GM18861 (cell line): ENCODE measurements at regions not wholly inside any gene's neighbourhood (a gene's known extent, or its start where the extent isn't known, plus 50 kb on each side); places are given as distances from the start of the nearest gene placed in this dataset.

Source experiments
- ATAC-seq: cut with Tn5 transposase; IDR thresholded peaks from one replicate; pipeline ENCODE4 v1.9.1; 2021; ENCODE audit not compliant: unreplicated experiment

- no peak for ATAC-seq
Measured at GRCh38 chr15:93180656-93181055, 91.6 kb upstream of the RGMA start.

GRCh38 chr15:93180128-93180527 lies 91.1 kb upstream of the RGMA start:
- ATAC-seq, result no peak

- ATAC-seq, result no peak
Measured at GRCh38 chr15:93179700-93180102, 90.7 kb upstream of the RGMA start.

GRCh38 chr15:93179072-93179471 lies 90.1 kb upstream of the RGMA start:
- ATAC-seq, result no peak

- ATAC-seq, result no peak
Measured at GRCh38 chr15:93178371-93178770, 89.4 kb upstream of the RGMA start.

GRCh38 chr15:93176065-93176464 lies 87.1 kb upstream of the RGMA start:
- ATAC-seq, result no peak

GRCh38 chr15:93174836-93175235 lies 85.8 kb upstream of the RGMA start:
- ATAC-seq, result no peak

GRCh38 chr15:93173369-93173768 lies 84.4 kb upstream of the RGMA start:
- no peak for ATAC-seq

- no peak for ATAC-seq
Measured at GRCh38 chr15:93171476-93171875, 82.5 kb upstream of the RGMA start.

DNA sequence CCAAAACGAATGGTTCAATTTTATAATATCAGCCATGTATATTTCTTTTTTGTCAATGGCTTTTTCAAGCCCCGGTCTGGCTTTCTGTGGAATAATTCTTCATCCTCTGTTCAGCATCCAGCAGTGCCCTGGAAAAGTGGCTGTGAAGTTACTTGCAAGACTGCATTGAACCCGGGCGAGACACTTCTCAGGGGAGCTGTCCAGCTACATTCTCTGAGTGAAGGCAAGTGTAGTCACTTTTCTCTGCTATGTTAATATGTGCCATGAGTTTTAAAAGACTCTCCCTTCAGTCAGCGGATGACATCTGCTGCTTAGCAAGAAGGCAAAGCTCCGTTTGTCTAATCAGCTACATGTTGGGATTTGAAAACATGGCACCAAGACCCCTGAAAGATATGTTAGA lies 81.3 kb upstream of the RGMA start:
- no peak for ATAC-seq

DNA sequence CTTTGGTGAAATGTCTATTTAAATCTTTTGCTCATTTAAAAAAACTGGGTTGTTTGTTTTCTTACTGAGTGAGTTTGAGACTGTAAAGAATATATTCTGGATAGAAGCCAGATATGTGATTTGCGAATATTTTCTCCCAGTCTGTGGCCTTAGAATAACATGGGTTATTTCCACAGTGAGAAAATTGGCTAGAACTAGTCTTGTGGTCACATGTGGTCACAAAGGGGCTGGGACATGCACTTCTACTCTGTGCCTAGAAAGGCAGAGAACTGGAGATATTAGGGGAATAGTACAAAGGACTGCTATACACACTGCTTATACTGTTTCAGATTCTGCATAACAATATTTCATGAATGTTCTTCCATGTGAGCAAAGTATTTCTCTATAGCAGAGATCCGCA lies 79.9 kb upstream of the RGMA start:
- no peak for ATAC-seq

- no peak for ATAC-seq
Measured at GRCh38 chr15:93167291-93167690, 78.3 kb upstream of the RGMA start.

GRCh38 chr15:93166675-93167074 lies 77.7 kb upstream of the RGMA start:
- ATAC-seq, result no peak

GRCh38 chr15:93165734-93166470 lies 76.9 kb upstream of the RGMA start:
- ATAC-seq, result no peak

DNA sequence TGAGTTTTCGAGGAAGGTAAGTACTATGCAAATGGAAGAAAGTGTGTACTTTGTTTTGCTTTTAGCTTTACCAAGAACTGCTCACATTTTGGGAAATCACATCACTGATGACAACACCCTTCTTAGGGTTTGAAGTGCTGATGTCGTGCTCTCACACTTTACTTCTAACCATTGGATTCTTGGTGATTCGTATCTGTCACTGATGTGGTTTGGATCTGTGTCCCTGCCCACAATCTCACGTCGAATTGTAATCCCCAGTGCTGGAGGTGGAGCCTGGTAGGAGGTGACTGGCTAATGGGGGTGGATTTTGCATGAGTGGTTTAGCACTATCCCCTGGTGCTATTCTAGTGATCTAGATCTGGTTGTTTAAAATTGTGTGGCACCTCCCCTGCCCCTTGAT lies 75.4 kb upstream of the RGMA start:
- ATAC-seq, result no peak

DNA sequence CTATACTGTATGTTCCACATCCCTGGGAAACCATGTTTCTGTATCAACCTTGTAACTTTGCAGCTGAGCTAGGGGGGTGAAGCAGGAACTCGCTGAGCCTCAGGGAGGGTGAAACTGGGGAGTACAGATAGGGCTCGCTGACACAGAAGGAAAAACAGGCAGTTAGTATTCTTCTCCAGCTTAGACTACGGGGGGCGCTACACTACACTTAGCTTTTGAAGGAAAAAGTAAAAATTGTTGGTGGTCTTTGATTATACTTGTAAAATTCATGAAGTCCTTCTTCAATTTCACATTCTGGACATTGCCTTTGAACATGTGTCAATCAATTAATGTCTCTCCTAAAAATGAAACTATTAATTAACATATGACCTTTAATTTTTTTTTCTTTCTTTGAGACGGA lies 73.5 kb upstream of the RGMA start:
- ATAC-seq, result no peak

DNA sequence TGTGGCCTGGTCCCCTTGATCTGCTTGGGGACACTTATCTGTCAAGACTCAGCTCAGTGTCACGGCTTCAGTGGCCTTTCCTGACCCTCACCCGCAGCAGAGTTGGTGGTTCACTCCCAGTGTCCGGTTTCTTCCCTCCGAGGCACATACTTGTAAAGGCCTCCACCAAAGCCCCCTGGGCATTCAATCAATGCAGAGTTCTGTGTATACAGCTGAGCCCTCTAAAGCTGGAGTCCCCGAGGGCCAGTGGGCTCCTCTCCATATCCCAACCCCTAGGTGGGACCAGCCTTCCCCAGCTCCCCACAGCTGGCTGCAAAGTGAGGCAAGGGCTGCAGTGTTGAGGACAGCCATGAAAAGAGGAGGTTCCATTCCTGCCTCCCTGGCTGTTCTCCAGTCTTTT lies 70.9 kb upstream of the RGMA start:
- no peak for ATAC-seq

GRCh38 chr15:93158097-93158900 lies 69.3 kb upstream of the RGMA start:
- ATAC-seq, result no peak

DNA sequence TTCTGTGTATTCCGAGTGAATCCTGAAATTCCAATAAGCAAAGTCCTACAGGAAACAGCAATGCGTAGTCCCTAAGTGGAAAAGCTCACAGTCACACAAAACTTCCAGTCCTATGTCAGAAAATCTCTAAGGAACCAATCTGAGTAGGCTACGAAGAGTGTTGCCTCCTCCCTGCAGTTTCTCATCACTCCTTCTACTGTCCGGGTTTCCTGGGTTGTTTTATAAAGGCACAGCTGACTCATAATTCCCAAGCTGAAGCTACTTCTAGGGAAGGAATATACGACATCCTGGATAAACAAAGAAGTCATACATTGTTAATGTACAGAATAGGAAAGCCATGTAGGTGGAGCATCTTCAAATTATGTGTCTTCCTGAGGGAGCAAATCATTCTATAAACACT lies 65.7 kb upstream of the RGMA start:
- no peak for ATAC-seq

DNA sequence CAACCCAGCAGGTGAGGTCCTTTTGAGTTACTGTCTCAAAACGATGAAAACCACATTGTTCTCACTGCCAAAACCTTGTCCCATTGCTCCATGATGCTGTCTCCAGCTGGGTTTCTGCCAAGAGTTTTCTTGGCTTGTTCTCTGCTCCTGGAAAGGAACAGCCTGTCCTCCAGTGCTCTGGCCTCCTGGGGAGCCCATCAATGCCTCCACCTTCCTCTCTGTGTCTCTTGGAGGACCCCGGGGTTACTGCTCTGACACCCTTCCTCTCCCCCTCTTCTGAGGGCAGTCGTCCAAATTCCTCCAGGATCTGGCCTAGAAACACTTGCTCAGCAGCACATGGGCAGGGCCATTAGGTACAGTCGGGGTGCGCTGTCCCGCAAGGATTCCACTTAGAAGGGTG lies 63.9 kb upstream of the RGMA start:
- ATAC-seq, result no peak

GRCh38 chr15:93152360-93152759 lies 63.3 kb upstream of the RGMA start:
- no peak for ATAC-seq
